Cardiac muscle cell (in vitro differentiated cells and primary cell): ENCODE measurements at regions not wholly inside any gene's neighbourhood (a gene's known extent, or its start where the extent isn't known, plus 50 kb on each side); places are given as distances from the start of the nearest gene placed in this dataset.

Experiments
- DNase-seq, 2 donors: peaks; one replicate each; pipeline versions ENCODE4 v3.0.0 to v3.0.0-alpha.2; 2010 to 2017; ENCODE audit warnings: low read depth in 1 of 2, low spot score in 1 of 2
- H3K27ac ChIP-seq: fragments of 200-600 bp; sonication (generic); 2 replicates; pipeline ENCODE4 v1.5.1; 2016
- H3K27me3 ChIP-seq: fragments of 200-600 bp; sonication (generic); 2 replicates; pipeline ENCODE4 v1.6.0; 2016; ENCODE audit warnings: control low read depth
- H3K36me3 ChIP-seq: fragments of 200-600 bp; sonication (generic); 2 replicates; pipeline ENCODE4 v1.5.1; 2016; ENCODE audit warnings: control low read depth
- H3K4me1 ChIP-seq: fragments of 200-600 bp; sonication (generic); 2 replicates; pipeline ENCODE4 v1.8.1; 2017; ENCODE audit warnings: low read depth, mild to moderate bottlenecking, mixed run types
- H3K4me3 ChIP-seq: fragments of 200-600 bp; sonication (generic); 2 replicates; pipeline ENCODE4 v1.5.1; 2016; ENCODE audit warnings: mild to moderate bottlenecking
- H3K9me3 ChIP-seq: fragments of 200-600 bp; sonication (generic); 2 replicates; pipeline ENCODE4 v1.5.1; 2017; ENCODE audit warnings: low read depth, mild to moderate bottlenecking, control low read depth
- CTCF ChIP-seq: IDR thresholded peaks from 2 replicates; pipeline ENCODE4 v1.5.1; 2012; ENCODE audit warnings: low read depth, mild to moderate bottlenecking, low read length

GRCh38 chr7:49261928-49262327 is 337.6 kb downstream of the CDC14C start:
- TF ChIP-seq CTCF: no peak
- H3K36me3 ChIP-seq: no peaks in the 10 kb centered on the region
- no peaks in the 10 kb centered on the region for H3K27me3 ChIP-seq
- no peaks in the 10 kb centered on the region for H3K9me3 ChIP-seq
- H3K4me3 ChIP-seq: no peak overlapping the region
- DNase-seq: no peak
- no peaks in the 10 kb centered on the region for H3K4me1 ChIP-seq
- no peak overlapping the region for H3K27ac ChIP-seq

- Histone ChIP-seq H3K9me3 (no peaks in the 10 kb centered on the region), H3K27me3 (no peaks in the 10 kb centered on the region), H3K27ac (no peak overlapping the region), H3K36me3 (no peaks in the 10 kb centered on the region), H3K4me1 (no peaks in the 10 kb centered on the region), H3K4me3 (no peak overlapping the region)
- DNase-seq: no peak
- TF ChIP-seq CTCF: no peak
These were observed 340.2 kb downstream of the CDC14C start for GRCh38 chr7:49264530-49264929.

GRCh38 chr7:49273897-49274296 is 349.6 kb downstream of the CDC14C start:
- Histone ChIP-seq H3K27me3 (no peaks in the 10 kb centered on the region), H3K36me3 (no peaks in the 10 kb centered on the region), H3K9me3 (no peaks in the 10 kb centered on the region), H3K4me1 (no peaks in the 10 kb centered on the region), H3K4me3 (no peak overlapping the region), H3K27ac (no peak overlapping the region)
- no peak for DNase-seq
- no peak for TF ChIP-seq CTCF

GRCh38 chr7:49279891-49280290 is 355.5 kb downstream of the CDC14C start:
- no peaks in the 10 kb centered on the region for H3K9me3 ChIP-seq
- H3K4me3 ChIP-seq: no peak overlapping the region
- H3K27ac ChIP-seq: no peak overlapping the region
- no peaks in the 10 kb centered on the region for H3K4me1 ChIP-seq
- no peak for DNase-seq
- no peaks in the 10 kb centered on the region for H3K36me3 ChIP-seq
- H3K27me3 ChIP-seq: no peaks in the 10 kb centered on the region
- TF ChIP-seq CTCF: no peak

GRCh38 chr7:49287653-49288052 is 363.3 kb downstream of the CDC14C start:
- Histone ChIP-seq H3K4me1 (no peaks in the 10 kb centered on the region), H3K27ac (no peak overlapping the region), H3K4me3 (no peak overlapping the region), H3K27me3 (no peaks in the 10 kb centered on the region), H3K36me3 (no peaks in the 10 kb centered on the region), H3K9me3 (no peaks in the 10 kb centered on the region)
- DNase-seq: no peak
- TF ChIP-seq CTCF: no peak

GRCh38 chr7:49294611-49295010 is 370.3 kb downstream of the CDC14C start:
- DNase-seq: no peak
- Histone ChIP-seq H3K27ac (no peak overlapping the region), H3K4me3 (no peak overlapping the region), H3K4me1 (no peaks in the 10 kb centered on the region), H3K9me3 (no peaks in the 10 kb centered on the region), H3K27me3 (no peaks in the 10 kb centered on the region), H3K36me3 (no peaks in the 10 kb centered on the region)
- no peak for TF ChIP-seq CTCF
